ENCODE measurements at regions not wholly inside any gene's neighbourhood (a gene's known extent, or its start where the extent isn't known, plus 50 kb on each side); places are given as distances from the start of the nearest gene placed in this dataset.

DNA sequence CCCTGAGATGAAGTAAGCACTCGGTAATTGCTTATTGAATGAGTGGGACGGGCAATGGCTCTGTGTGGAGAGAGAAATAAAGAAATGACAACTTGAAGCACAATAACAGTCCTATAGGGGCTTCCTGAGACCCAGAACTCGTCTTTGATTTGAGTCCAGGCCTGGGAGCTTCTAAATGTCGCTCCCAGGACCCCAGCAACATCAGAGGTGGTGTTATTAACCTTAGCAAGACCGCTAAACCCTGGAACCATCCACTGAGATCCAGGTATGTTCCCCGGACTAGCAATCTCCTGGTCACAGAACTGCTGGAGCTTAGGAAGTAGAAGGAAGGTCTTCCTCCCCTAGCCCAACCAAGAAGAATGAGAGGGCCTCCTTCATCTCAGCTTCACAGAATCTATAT lies 160.0 kb downstream of the MINAR1 start:
- no peak for DNase-seq (ENCODE audit: low spot score)

DNA sequence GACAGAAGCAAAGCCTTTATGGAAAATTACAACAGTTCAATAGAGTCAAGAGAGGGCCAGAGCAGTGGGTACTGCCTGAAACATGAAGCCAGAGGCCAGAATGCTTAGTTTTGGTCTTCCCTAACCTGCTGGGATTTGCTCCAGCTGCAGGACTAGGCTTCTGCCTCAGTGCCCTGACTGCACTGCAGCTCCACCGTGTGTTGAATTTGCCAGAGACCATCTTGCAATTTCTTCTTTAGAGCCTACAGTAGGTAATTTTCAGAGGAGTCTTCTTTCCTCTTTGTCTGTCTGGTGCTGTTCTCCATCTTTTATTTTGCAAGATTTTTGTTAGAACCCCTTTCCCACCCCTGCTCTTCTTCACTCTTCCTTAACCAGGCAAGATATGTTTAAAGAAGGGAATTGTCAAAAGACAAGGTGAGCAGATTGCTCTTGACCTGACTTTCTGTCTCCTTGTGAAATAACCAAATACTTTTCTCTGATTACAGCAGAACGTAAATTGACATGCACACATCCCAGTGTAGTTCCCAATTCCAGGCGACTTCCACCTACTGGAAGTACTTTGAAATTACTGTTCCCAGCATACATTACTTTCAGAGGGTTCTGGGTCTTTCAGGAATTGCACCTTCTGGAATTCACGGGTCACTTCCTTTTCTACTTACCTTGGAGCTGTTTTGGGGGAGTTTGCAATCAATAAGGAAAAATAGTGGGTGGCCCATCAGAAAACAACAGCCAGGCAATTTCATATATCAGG lies 161.2 kb downstream of the MINAR1 start:
- no peak for DNase-seq (ENCODE audit: low spot score)
- TF ChIP-seq, protein P1, sequence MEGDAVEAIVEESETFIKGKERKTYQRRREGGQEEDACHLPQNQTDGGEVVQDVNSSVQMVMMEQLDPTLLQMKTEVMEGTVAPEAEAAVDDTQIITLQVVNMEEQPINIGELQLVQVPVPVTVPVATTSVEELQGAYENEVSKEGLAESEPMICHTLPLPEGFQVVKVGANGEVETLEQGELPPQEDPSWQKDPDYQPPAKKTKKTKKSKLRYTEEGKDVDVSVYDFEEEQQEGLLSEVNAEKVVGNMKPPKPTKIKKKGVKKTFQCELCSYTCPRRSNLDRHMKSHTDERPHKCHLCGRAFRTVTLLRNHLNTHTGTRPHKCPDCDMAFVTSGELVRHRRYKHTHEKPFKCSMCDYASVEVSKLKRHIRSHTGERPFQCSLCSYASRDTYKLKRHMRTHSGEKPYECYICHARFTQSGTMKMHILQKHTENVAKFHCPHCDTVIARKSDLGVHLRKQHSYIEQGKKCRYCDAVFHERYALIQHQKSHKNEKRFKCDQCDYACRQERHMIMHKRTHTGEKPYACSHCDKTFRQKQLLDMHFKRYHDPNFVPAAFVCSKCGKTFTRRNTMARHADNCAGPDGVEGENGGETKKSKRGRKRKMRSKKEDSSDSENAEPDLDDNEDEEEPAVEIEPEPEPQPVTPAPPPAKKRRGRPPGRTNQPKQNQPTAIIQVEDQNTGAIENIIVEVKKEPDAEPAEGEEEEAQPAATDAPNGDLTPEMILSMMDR (IDR thresholded peaks at IDR 0.05; ENCODE audit: extremely low read depth, missing control alignments), result no peak

More for the DNA sequence above, 160.0 kb downstream of the MINAR1 start:
- TF ChIP-seq, protein P1 (IDR thresholded peaks at IDR 0.05; ENCODE audit: extremely low read depth, missing control alignments), result no peak

DNA sequence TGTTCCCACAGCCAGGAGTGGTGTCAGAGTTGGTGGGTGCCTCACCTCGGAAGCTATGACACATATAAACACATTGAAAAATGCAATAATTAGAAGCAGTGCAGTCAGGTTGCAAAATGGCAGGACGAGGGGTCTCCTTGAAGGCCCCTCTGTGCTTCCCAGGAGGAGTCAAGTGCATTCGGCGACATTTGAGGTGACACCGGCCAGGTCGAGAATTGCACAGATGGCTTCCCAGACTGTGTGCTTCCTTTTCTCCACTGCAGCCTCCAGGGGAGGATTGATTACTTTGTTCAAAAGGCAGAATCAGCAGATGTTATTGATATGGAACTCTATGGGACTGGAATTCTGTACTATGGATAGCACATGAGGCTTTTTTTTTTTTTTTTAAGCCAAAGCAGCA lies 163.2 kb downstream of the MINAR1 start:
- TF ChIP-seq, protein P1 (IDR thresholded peaks at IDR 0.05; ENCODE audit: extremely low read depth, missing control alignments), result no peak
- DNase-seq (ENCODE audit: low spot score), result no peak

DNA sequence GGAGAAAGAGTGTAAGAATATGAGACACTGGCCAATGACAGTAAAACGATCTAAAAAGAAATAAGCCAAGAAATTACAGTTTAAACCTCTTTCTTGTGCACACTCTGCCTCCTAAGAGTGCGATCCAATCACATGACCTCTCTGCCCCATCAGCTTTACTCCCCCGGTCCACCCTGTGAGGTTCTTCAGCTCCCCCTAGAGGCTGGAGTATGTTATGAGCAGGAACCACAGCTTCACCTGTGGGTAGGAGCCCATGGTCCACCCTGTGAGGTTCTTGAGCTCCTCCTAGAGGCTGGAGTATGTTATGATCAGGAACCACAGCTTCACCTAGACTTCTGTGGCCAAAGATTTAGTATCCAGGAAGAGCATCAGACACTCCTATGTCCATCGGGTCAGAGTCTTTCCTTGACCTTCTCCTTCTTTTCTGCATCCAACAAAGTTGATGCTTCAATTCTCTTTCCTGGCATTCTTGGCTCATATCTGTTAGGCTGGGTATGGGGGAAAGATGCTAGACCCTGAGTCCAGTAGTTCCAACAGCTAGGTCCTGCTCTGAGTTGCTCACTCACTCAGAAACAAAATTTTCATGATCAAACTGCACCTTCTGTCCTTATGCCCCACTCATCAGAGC lies 164.0 kb downstream of the MINAR1 start:
- TF ChIP-seq, protein P1 (IDR thresholded peaks at IDR 0.05; ENCODE audit: extremely low read depth, missing control alignments), result peak; percentile 92
- DNase-seq (ENCODE audit: low spot score), result peak; percentile 88

DNA sequence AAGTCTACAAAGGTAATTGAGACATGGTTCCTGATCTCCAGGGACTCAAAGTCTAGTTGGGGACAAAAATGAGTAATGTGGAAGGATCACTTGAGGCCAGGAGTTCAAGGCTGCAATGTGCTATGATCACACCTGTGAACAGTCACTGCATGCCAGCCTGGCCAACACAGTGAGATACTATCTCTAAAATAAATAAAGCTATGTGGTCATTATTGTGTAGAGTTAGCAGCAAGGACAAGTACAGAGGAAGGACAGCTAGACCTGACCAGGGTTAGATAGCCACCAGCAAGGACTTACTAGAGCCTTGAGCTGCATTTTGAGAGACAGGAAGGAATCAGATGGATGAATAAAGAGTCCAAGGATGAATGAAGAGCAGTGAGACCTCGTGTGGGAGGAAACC lies 166.5 kb downstream of the MINAR1 start:
- no peak for DNase-seq (ENCODE audit: low spot score)
- TF ChIP-seq, protein P1 (IDR thresholded peaks at IDR 0.05; ENCODE audit: extremely low read depth, missing control alignments), result no peak

DNA sequence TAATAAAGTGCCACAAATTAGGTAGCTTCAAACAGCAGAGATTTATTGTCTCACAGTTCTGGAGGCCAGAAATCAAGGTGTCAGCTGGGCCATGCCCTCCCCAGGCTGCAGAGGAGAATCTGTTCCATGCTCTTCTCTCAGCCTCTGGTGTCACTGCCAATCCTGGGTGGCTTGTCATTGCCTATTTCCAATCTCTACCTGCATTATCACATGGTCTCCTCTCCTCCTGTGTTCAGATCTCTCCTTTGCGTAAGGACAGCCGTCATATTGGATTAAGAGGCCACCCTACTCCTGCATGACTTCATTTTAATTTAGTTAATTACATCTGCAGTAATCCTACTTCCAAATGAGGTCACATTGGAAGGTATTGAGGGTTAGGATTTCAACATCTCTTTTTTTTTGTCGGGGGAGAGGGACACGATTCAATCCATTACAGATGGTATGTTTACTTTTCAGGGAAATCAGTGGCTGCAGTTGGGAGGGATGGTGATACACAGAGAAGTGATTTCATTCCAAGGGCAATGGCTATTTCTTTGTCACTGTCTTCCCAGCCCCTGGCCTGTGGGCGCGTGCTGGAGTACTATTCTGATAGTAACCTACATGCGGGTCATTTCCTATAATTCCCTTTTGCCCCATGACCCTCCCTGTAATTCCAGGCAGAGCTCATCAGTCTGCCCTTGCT lies 169.4 kb downstream of the MINAR1 start:
- TF ChIP-seq, protein P1 (IDR thresholded peaks at IDR 0.05; ENCODE audit: extremely low read depth, missing control alignments), result no peak
- no peak for DNase-seq (ENCODE audit: low spot score)

DNA sequence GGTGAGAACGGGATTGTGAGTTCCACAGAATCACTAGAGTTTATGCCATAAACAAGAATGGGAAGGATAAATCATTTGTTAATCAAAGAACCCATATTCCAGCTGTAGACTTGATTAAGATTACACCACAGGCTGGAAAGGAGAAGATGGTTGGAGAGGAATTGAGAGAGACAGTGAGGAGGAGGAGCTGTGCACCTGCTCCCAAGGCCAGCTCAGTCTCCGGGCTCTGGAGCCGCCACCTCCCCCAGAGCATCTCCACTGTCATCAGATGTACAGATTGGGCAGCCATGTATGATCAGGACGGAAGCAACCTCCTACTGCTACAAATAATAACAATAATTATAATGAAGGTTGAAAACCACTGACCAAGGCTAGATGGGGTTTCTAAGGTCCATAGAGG lies 170.0 kb downstream of the MINAR1 start:
- no peak for DNase-seq (ENCODE audit: low spot score)
- TF ChIP-seq, protein P1 (IDR thresholded peaks at IDR 0.05; ENCODE audit: extremely low read depth, missing control alignments), result no peak

Measured in GM20000 (cell line).